Midbrain (tissue), 1 donor: ENCODE measurements at regions not wholly inside any gene's neighbourhood (a gene's known extent, or its start where the extent isn't known, plus 50 kb on each side); places are given as distances from the start of the nearest gene placed in this dataset.

ENCODE experiments used
- DNase-seq: peaks from one replicate; lab custom pipeline; 2025; lab: John Stamatoyannopoulos, UW

- no peak for DNase-seq
Measured at GRCh38 chr1:99163671-99164070, 100.6 kb upstream of the PLPPR4 start.

GRCh38 chr1:99170516-99170915 is 93.8 kb upstream of the PLPPR4 start:
- DNase-seq: no peak

DNA sequence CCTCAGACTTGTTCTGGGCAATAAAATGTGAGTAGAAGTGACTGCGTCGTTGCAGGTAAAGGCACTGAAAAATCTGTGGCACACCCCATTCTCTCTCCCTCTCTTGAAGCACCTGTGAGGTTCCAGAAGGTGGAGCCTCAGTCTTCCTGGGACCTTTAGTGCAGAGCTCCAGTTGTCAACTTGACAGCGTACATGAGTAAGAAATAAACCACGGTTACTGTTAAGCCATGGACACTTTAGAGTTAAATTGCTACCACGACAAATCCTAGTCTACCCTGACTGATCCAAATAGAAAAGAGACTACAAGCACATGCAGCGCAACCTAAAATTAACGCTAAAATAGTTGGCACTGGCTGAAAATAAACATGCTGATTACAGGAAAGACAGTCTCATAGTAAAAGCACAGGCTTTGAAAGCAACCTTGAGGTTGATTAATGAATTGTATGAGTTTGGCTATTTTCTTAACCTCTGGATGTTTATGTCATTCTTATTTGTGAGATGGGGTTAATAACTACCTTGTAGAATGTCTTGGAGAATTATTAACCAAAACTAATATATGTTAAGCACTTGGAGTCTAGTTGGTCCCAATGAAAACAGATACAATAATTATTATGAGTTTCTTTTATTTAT is 93.0 kb upstream of the PLPPR4 start:
- DNase-seq: no peak

DNA sequence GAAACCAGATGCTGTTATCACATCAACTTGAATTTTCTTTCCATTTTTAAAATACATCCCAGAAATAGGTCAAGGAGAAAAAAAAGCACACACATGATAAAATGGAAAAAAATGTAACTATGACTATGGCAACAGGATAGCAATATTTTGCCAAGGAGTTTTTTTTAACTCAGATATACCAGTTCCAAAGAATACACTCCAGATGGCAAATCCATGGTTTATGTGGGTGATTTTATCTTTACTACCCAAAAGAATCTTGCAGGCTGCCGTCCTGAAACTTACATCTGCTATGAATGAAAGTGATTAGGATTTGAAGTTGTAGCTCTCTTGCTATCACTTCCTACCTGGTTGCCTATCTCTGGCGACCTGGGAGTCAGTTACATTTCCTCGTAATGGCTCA is 91.0 kb upstream of the PLPPR4 start:
- DNase-seq: no peak

GRCh38 chr1:99173900-99174299 is 90.4 kb upstream of the PLPPR4 start:
- no peak for DNase-seq

DNA sequence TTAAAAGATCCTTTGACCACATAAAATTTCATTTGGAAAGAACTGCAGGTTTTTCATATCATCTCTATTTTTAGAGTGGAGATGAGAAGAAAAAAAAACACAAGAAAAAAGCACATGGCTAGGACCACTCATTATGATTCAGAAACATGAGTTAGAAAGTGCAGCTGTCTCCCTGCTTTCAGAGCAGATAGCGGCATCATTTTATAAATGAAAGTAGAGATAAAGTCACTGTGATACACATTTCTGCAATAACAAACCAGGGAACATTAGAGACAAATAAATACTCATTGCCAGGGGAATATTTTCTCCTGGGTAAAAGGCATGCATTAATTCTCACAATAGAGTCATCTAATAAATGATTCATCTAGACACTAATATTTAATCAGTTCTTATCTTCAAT is 87.5 kb upstream of the PLPPR4 start:
- no peak for DNase-seq

GRCh38 chr1:99177465-99177864 is 86.8 kb upstream of the PLPPR4 start:
- DNase-seq: no peak

DNA sequence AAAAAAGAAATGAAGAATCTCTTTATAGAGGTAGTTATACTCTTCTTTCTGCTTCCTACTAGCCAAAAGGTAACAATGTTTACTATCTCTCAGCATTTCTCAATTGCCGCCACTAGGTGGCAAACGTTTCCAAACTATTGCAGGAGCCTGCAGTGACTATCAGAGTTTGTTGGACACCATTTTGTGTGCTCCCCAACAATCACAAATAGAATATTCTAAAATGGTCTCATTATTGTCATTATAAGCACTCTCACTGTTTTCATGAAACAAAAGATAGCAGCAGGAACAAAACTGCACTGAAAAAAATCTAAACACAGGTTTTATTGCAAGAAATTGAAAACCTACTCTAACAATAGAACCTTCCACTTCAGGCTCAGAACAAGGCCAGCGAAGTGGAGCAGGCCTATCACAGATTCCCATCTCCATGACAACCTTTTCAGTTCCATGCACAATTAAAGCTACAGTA is 83.9 kb upstream of the PLPPR4 start:
- DNase-seq: peak; percentile 90

- DNase-seq: no peak
Measured at GRCh38 chr1:99180915-99181314, 83.4 kb upstream of the PLPPR4 start.

- no peak for DNase-seq
Measured at GRCh38 chr1:99181892-99182291, 82.4 kb upstream of the PLPPR4 start.

- no peak for DNase-seq
Measured at GRCh38 chr1:99185196-99185595, 79.1 kb upstream of the PLPPR4 start.

GRCh38 chr1:99193431-99193830 is 70.9 kb upstream of the PLPPR4 start:
- DNase-seq: no peak

- no peak for DNase-seq
Measured at GRCh38 chr1:99198393-99198792, 65.9 kb upstream of the PLPPR4 start.

- DNase-seq: no peak
Measured at GRCh38 chr1:99207216-99207615, 57.1 kb upstream of the PLPPR4 start.
